ENCODE measurements at regions not wholly inside any gene's neighbourhood (a gene's known extent, or its start where the extent isn't known, plus 50 kb on each side); places are given as distances from the start of the nearest gene placed in this dataset.

GRCh38 chr3:152695840-152696239 lies 139.1 kb upstream of the P2RY1 start:
- Mint-ChIP-seq H3K9me3 (peaks cover 0 to 11% of the 10 kb centered on the region in 2 experiments; a peak in 3 of 5 replicates), H3K4me3 (no peak overlapping the region), H3K4me1 (no peaks in the 10 kb centered on the region), H3K27ac (no peak overlapping the region), H3K36me3 (ENCODE audit: insufficient read depth in 1 of 3, low read depth in 3 of 3) (no peaks in the 10 kb centered on the region; a peak in 1 of 7 replicates), H3K27me3 (ENCODE audit: low read depth) (no peaks in the 10 kb centered on the region)
- H2BK120ac ChIP-seq (ENCODE audit: low read depth, low read length, poor library complexity, severe bottlenecking) = no peak overlapping the region
- no peak overlapping the region for H3K14ac ChIP-seq (ENCODE audit: insufficient read depth, low read length)
- H2BK5ac ChIP-seq (ENCODE audit: insufficient read length, low read length) = no peak overlapping the region
- H4K5ac ChIP-seq (ENCODE audit: insufficient read length, low read depth, low read length) = no peak overlapping the region
- H3K27me3 ChIP-seq (ENCODE audit: insufficient read depth, low read length) = no peaks in the 10 kb centered on the region
- no peak overlapping the region for H3K9ac ChIP-seq (ENCODE audit: extremely low read depth, insufficient read length, low read length)
- H2AK5ac ChIP-seq (ENCODE audit: insufficient read length, low read length) = no peak overlapping the region
- H3T11ph ChIP-seq (ENCODE audit: low read length) = no peak overlapping the region
- no peaks in the 10 kb centered on the region for H3K79me1 ChIP-seq (ENCODE audit: insufficient read depth, low read depth, low read length, poor library complexity, severe bottlenecking)
- no peaks in the 10 kb centered on the region for H3K9me3 ChIP-seq (ENCODE audit: control insufficient read depth, low read depth, low read length)
- no peak overlapping the region for H3K4me2 ChIP-seq (ENCODE audit: insufficient read depth, insufficient read length, low read length)
- H3K18ac ChIP-seq (ENCODE audit: insufficient read length, low read depth, low read length) = no peak overlapping the region
- no peak overlapping the region for H2BK12ac ChIP-seq (ENCODE audit: insufficient read length, low read depth, low read length)
- H3K23me2 ChIP-seq (ENCODE audit: insufficient read length, low read depth, low read length, poor library complexity, severe bottlenecking) = no peaks in the 10 kb centered on the region
- H3K27ac ChIP-seq (ENCODE audit: insufficient read length, low read depth, low read length) = no peak overlapping the region
- no CpG with 5 or more reads among the region's 1 CpG for WGBS (ENCODE audit: extremely low coverage, insufficient read length, low lambda C conversion rate)
- no peak overlapping the region for H3K23ac ChIP-seq (ENCODE audit: insufficient read length, low read depth, low read length)
- no peak overlapping the region for H3K56ac ChIP-seq (ENCODE audit: insufficient read length, low read depth, low read length)
- no peak overlapping the region for H2AFZ ChIP-seq (ENCODE audit: low read length)
- no peak for TF ChIP-seq CTCF (conservative IDR thresholded peaks at IDR 0.05)
- no peaks in the 10 kb centered on the region for H4K20me1 ChIP-seq (ENCODE audit: control insufficient read depth, insufficient read depth, insufficient read length)
- H4K8ac ChIP-seq (replicated peaks; ENCODE audit: insufficient read length, low read depth, low read length) = no peak overlapping the region
- no peak overlapping the region for H4K91ac ChIP-seq (ENCODE audit: insufficient read length, low read depth, low read length)
- no peak overlapping the region for H3K4ac ChIP-seq (ENCODE audit: low read depth, low read length)
- no peaks in the 10 kb centered on the region for H3K4me1 ChIP-seq (ENCODE audit: insufficient read depth, low read length)
- DNase-seq = no peak
- H3K79me2 ChIP-seq (ENCODE audit: insufficient read depth, low read length) = no peaks in the 10 kb centered on the region
- H2BK20ac ChIP-seq (ENCODE audit: low read depth, low read length, poor library complexity, severe bottlenecking) = no peak overlapping the region
- no peak overlapping the region for H2BK15ac ChIP-seq (ENCODE audit: low read depth, low read length)

Measured in H9 (cell line).